Vagina (tissue), 2 donors: ENCODE measurements at regions not wholly inside any gene's neighbourhood (a gene's known extent, or its start where the extent isn't known, plus 50 kb on each side); places are given as distances from the start of the nearest gene placed in this dataset.

Experiments used
- CTCF ChIP-seq, 3 experiments: fragments of 450-650 bp in 2 of 3; fragments of 200-600 bp in 1 of 3; sonication (generic) in 1 of 3; IDR thresholded peaks; one replicate each; pipeline ENCODE4 v1.5.1; 2017 to 2019; ENCODE audit warnings: antibody characterized with exemption in 3 of 3, mild to moderate bottlenecking in 2 of 3, moderate library complexity in 2 of 3
- POLR2A ChIP-seq, 2 donors: fragments of 450-650 bp; IDR thresholded peaks; one replicate each; pipeline ENCODE4 v1.6.1; 2017; ENCODE audit warnings: antibody characterized with exemption in 2 of 2, mild to moderate bottlenecking in 2 of 2, moderate library complexity in 2 of 2
- POLR2AphosphoS5 ChIP-seq, 2 donors: sonication (generic); formaldehyde crosslinking; IDR thresholded peaks; one replicate each; pipeline ENCODE4 v1.9.0; 2017; ENCODE audit warnings: antibody characterized with exemption in 2 of 2, mild to moderate bottlenecking in 2 of 2, low read depth in 1 of 2; ENCODE audit not compliant: insufficient read depth in 1 of 2

- no peak for TF ChIP-seq CTCF (IDR thresholded peaks at IDR 0.05)
- no peak for TF ChIP-seq POLR2A (IDR thresholded peaks at IDR 0.05)
- TF ChIP-seq POLR2AphosphoS5 (IDR thresholded peaks at IDR 0.05; ENCODE audit: insufficient read depth in 1 of 2, low read depth in 1 of 2): no peak
These were observed 231.3 kb downstream of the ANAPC1 start for GRCh38 chr2:111652681-111653080.
